Skeletal muscle cell (primary cell): ENCODE measurements at regions not wholly inside any gene's neighbourhood (a gene's known extent, or its start where the extent isn't known, plus 50 kb on each side); places are given as distances from the start of the nearest gene placed in this dataset.

ENCODE experiments used
- DNase-seq: peaks from one replicate; pipeline ENCODE4 v3.0.0-alpha.2; 2010; ENCODE audit warnings: low read depth
- H3K4me3 ChIP-seq: 2 replicates; pipeline ENCODE4 v1.5.1; 2011; ENCODE audit warnings: low read depth, mild to moderate bottlenecking, control low read depth, low read length, moderate library complexity

GRCh38 chr10:124289851-124290795 lies 128.6 kb downstream of the OAT start:
- no peak overlapping the region for H3K4me3 ChIP-seq
- peak; percentile 26 for DNase-seq

DNA sequence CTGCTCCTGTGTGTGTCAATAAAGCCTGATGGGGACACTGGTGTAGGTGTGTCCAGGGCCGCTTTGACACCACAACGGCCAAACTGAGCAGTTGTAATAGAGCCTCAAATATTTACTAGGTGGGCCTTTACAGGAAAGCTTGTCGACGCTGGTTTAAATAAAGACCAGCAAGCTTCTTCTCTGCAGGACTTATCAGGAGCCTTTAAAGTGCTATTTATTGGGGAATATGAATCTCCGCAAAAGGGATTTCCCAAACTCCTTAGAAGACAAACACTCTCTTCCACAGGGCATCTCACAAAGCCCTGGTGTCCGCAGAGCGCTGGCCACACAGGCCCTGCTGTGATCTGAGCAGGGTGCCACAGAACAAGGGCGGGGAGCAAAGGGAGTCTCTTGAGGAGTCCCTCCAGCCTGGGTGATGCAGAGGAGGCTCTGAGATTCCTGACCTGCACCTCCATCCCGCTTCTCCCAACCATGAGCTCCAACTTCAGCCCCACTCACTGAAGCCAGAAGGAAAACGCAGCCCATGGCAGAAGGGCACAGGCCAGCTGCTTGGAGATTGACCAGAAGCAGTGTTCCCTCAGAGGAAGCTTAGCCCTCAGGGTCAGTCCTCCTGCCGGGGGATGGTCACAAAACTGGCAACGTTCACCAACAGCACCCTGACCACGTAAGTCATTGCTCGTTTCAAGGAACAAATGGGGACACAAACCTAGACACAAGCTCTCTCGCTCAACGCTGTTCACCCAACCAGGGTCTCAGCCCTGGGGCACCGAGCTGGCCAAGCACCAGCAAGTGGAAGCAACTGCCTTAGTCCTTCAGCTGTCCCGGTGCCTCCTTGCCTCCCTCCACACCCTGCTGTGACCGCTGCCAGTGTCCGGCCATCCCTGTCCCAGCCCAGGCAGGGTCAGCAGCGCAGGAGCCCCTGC lies 129.5 kb downstream of the OAT start:
- DNase-seq, result no peak
- no peak overlapping the region for H3K4me3 ChIP-seq

- no peak for DNase-seq
Measured at GRCh38 chr10:124288486-124288885, 130.2 kb downstream of the OAT start.

GRCh38 chr10:124287791-124288190 lies 130.9 kb downstream of the OAT start:
- DNase-seq, result no peak
- no peak overlapping the region for H3K4me3 ChIP-seq

More at GRCh38 chr10:124288486-124288885, 130.2 kb downstream of the OAT start:
- H3K4me3 ChIP-seq, result no peak overlapping the region

- no peak overlapping the region for H3K4me3 ChIP-seq
- DNase-seq, result no peak
Measured at GRCh38 chr10:124287071-124287685, 131.5 kb downstream of the OAT start.

GRCh38 chr10:124286621-124287020 lies 132.1 kb downstream of the OAT start:
- H3K4me3 ChIP-seq, result no peak overlapping the region
- no peak for DNase-seq

- DNase-seq, result no peak
- no peak overlapping the region for H3K4me3 ChIP-seq
Measured at GRCh38 chr10:124285587-124286527, 132.9 kb downstream of the OAT start.

DNA sequence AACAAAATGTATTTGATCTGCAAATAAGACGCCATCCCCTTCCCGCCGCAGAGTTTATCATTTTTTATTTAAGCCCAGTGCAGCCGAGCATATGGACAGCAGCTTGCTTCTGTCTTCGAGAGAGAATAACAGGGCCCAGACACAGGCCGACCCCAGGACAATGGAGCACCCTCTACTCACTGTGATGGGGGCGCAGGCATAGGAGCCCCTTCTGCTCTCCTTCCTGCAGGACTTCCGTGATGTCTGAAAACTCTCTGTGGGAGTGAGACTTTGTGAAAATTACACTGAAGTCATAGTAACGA lies 134.8 kb downstream of the OAT start:
- no peak for DNase-seq
- no peak overlapping the region for H3K4me3 ChIP-seq

- no peak overlapping the region for H3K4me3 ChIP-seq
- no peak for DNase-seq
Measured at GRCh38 chr10:124283215-124283948, 135.3 kb downstream of the OAT start.

DNA sequence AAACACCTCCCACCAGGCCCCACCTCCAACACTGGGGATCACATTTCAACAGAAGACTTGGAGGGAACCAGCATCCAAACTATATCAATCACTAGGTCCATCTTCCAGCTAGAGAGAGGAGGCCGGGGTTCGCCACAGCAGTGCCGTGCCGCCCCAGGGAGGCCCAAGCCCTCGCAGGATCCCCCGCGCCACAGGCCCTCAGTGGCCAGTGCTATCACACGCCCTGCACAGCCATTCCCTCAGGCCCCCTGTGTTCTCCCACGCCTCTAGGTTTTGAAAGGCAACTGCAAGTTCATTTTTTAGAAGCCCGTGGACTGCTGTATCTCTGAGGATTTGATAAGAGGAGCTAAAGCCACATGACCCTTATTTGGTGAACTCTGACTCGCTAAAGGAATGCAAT lies 136.4 kb downstream of the OAT start:
- H3K4me3 ChIP-seq, result no peak overlapping the region
- no peak for DNase-seq

- no peak for DNase-seq
Measured at GRCh38 chr10:124281666-124282065, 137.1 kb downstream of the OAT start.

GRCh38 chr10:124280916-124281315 lies 137.8 kb downstream of the OAT start:
- DNase-seq, result no peak

More at GRCh38 chr10:124281666-124282065, 137.1 kb downstream of the OAT start:
- no peak overlapping the region for H3K4me3 ChIP-seq

GRCh38 chr10:124279882-124280281 lies 138.8 kb downstream of the OAT start:
- no peak for DNase-seq
- no peak overlapping the region for H3K4me3 ChIP-seq

More at GRCh38 chr10:124280916-124281315, 137.8 kb downstream of the OAT start:
- H3K4me3 ChIP-seq, result no peak overlapping the region

GRCh38 chr10:124279298-124279697 lies 139.4 kb downstream of the OAT start:
- H3K4me3 ChIP-seq, result no peak overlapping the region
- DNase-seq, result no peak

DNA sequence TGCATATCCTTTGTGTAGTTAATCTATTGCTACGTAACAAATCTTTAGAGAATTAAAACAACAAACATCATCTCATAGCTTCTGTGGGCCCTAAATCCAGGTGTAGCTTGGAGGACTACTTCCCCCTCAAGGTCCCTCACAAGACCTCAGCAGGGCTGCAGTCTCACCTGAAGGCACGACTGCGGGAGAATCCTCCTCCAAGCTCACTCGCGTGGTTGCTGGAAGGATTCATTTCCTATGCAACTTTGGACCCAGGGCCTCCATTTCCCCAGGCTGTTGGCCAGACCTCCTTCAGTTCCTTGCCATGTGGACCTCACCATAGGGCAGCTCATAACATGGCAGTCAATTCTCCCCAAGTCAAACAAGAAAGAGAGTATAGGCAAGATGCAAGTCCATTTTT lies 140.4 kb downstream of the OAT start:
- DNase-seq, result no peak

DNA sequence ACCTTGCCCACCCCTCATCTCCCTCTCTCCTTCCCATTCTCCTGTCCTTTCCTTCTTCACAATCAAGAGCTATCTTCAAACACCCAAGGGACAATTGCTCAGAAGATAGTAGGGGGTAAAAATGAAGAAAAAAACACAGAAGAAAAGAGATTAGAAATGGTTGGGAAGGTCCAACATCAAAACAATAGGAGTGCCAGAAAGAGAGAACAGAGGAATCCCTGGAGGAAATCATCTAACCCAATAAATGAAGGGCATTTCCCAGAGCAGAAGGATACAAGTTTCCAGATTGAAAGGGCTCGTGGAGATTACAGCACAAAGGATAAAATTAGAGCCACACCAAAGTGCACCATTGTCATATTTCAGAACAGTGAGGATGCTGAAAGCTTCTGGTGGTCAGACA lies 145.6 kb downstream of the OAT start:
- H3K4me3 ChIP-seq, result no peak overlapping the region
- DNase-seq, result no peak

More for the DNA sequence above, 140.4 kb downstream of the OAT start:
- H3K4me3 ChIP-seq, result no peak overlapping the region

GRCh38 chr10:124271676-124272075 lies 147.0 kb downstream of the OAT start:
- no peak overlapping the region for H3K4me3 ChIP-seq
- no peak for DNase-seq
